ENCODE measurements at regions not wholly inside any gene's neighbourhood (a gene's known extent, or its start where the extent isn't known, plus 50 kb on each side); places are given as distances from the start of the nearest gene placed in this dataset.
A peak's percentile ranks its signal among the peaks of the same experiment; 100 is the strongest.

DNA sequence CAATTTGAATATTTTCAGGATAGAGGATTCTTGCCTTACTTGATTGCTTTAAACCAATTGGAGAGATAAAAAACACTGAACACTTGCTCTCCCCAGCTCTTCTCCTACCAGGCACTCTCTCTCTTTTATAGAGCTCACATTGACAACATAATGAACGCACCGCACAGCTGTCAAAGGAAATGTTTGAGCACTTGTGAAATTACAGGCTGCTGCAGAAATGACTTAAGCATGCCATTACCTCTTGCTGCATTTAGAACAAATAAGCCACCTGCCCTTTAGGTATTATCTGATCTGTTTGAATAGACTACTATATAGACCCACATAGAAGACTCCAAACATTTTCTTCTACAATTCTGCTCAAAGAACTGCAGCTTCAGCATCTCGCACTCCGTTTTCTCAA, 227.7 kb downstream of the C4orf33 start:
- Histone ChIP-seq H3K4me3 (no peak overlapping the region), H3K27ac (no peak overlapping the region), H3K27me3 (no peaks in the 10 kb centered on the region), H3K4me1 (no peaks in the 10 kb centered on the region), H3K9me3 (no peaks in the 10 kb centered on the region), H3K36me3 (no peaks in the 10 kb centered on the region)
- no peak for DNase-seq
- 46 to 59% methylated on average over 4 of the region's 4 CpGs for WGBS, 2 donors
- TF ChIP-seq, protein P1, sequence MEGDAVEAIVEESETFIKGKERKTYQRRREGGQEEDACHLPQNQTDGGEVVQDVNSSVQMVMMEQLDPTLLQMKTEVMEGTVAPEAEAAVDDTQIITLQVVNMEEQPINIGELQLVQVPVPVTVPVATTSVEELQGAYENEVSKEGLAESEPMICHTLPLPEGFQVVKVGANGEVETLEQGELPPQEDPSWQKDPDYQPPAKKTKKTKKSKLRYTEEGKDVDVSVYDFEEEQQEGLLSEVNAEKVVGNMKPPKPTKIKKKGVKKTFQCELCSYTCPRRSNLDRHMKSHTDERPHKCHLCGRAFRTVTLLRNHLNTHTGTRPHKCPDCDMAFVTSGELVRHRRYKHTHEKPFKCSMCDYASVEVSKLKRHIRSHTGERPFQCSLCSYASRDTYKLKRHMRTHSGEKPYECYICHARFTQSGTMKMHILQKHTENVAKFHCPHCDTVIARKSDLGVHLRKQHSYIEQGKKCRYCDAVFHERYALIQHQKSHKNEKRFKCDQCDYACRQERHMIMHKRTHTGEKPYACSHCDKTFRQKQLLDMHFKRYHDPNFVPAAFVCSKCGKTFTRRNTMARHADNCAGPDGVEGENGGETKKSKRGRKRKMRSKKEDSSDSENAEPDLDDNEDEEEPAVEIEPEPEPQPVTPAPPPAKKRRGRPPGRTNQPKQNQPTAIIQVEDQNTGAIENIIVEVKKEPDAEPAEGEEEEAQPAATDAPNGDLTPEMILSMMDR (IDR thresholded peaks at IDR 0.05), result no peak
- no peak for TF ChIP-seq POLR2A (IDR thresholded peaks at IDR 0.05)
- intact Hi-C loops (cut with DNase I), result no loop called here

DNA sequence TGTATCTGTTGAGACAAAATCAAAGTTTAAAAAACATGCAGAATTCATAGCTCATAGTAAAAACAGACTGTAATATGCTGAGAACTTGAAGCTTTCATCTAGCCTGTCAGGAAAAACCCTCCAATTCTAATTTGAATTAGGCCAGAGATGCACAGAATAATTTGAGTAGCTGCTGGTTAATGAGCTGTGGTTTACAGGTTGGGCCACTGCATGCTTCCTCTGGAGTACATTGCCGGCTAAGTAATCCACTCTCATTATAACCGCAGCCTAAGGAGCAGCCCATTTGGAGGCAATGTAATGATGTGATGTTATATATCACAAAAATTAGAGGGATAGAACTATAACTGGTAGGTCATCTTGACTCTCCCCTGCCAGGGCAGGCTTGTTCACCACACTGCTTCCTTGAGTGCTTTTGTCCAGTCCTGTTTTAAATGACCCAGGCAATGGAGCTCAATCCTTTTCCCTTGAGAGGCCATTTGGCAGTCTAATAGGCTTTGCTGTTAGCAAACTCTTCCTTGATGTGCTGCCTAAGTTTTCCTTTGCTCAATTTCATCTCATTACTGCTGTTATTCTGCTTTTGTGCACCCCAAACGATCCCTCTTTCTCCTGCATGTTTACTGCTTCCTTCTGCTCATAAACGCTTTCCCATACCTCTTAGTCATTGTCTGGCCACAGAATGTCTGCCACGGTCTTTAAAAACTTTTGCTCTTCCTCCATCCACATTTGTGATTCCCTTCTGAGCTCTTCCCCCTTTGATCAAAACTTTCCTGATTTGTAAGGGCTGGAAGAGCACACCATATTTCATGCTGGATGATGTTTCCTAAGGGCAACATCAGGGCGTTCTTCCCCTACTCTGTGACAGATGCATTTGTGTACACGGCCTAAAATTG, 230.9 kb downstream of the C4orf33 start:
- Histone ChIP-seq H3K36me3 (no peaks in the 10 kb centered on the region), H3K4me1 (no peaks in the 10 kb centered on the region), H3K4me3 (no peak overlapping the region), H3K9me3 (no peaks in the 10 kb centered on the region), H3K27me3 (no peaks in the 10 kb centered on the region), H3K27ac (peak overlapping the region in 2 of 4 donors; percentile 6 to 54)
- intact Hi-C loops (cut with DNase I), result no loop called here
- WGBS, 2 donors, result 51 to 56% methylated on average over 7 of the region's 7 CpGs
- no peak for TF ChIP-seq POLR2A (IDR thresholded peaks at IDR 0.05)
- TF ChIP-seq, protein P1 (IDR thresholded peaks at IDR 0.05), result no peak
- DNase-seq, result no peak

DNA sequence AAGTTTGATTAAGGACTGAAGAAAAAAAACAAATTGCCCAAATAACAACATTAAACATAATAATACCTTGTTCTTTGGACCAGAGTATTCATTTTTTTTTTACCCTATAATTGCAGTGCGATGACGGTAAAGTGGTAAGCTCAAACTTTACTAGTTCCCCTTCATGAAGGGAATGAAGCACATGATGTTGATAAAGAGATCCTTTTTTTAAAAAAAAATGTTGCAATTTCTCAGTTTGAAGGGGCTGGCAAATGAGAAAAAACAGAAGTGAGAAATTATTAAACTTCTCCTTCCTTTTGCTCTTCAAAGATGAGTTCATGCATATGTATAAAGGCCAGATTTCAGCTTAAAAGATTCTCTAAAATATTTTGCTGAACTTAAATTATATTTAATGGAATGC, 231.7 kb downstream of the C4orf33 start:
- no peak for DNase-seq
- intact Hi-C loops (cut with DNase I), result no loop called here
- TF ChIP-seq POLR2A (IDR thresholded peaks at IDR 0.05), result no peak
- TF ChIP-seq, protein P1 (IDR thresholded peaks at IDR 0.05), result no peak
- H3K9me3 ChIP-seq, result no peaks in the 10 kb centered on the region
- WGBS, 2 donors, result 76 to 77% methylated on average over 2 of the region's 2 CpGs
- no peak overlapping the region for H3K4me3 ChIP-seq
- H3K36me3 ChIP-seq, result no peaks in the 10 kb centered on the region
- H3K4me1 ChIP-seq, result no peaks in the 10 kb centered on the region
- no peaks in the 10 kb centered on the region for H3K27me3 ChIP-seq
- H3K27ac ChIP-seq, result peak overlapping the region in 2 of 4 donors; percentile 6 to 54

DNA sequence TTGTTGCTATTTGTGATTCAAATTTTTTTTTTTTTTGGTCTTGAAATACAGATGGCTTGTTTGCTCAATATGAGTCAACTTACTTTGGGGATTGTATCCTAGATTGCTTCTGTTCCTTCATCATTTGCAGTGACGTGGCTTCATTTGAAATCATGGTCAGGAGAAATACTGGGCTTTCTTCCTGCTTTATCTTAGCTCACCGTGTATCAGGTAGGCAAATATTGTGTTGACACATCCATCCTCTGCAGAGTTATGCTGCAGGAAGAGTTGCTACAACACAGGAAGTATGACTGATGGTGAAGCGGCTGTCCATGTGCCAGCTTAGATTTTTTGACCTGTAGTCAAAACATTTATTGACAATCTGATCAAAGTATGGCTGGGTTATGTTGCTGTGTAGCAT, 232.2 kb downstream of the C4orf33 start:
- no peaks in the 10 kb centered on the region for H3K9me3 ChIP-seq
- no peaks in the 10 kb centered on the region for H3K36me3 ChIP-seq
- no peak for DNase-seq
- H3K4me1 ChIP-seq, result no peaks in the 10 kb centered on the region
- H3K27ac ChIP-seq, result no peak overlapping the region
- no peak overlapping the region for H3K4me3 ChIP-seq
- intact Hi-C loops (cut with DNase I), result no loop called here
- TF ChIP-seq, protein P1 (IDR thresholded peaks at IDR 0.05), result no peak
- TF ChIP-seq POLR2A (IDR thresholded peaks at IDR 0.05), result no peak
- no peaks in the 10 kb centered on the region for H3K27me3 ChIP-seq
- 39 to 44% methylated on average over 3 of the region's 3 CpGs for WGBS, 2 donors

DNA sequence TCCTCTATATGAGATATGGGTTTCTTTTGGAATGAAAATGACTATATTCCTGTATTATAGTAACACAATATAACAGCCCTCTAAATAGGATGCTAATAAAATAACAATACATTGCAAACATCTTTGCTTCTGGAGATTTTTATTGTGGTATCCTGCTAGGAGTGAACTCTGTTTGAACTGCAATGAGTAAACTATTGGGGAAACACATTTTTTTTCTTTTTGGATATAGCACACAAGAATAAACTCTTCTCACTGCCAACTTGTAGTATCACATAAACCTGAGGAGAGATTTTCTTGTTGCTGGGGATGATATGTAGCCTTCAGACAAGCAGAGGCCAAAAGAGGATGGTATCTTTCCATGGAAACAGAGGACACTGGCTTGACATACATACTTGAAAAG, 238.2 kb downstream of the C4orf33 start:
- intact Hi-C loops (cut with DNase I), result no loop called here
- Histone ChIP-seq H3K4me1 (no peaks in the 10 kb centered on the region), H3K9me3 (no peaks in the 10 kb centered on the region), H3K36me3 (no peaks in the 10 kb centered on the region), H3K27ac (no peak overlapping the region), H3K4me3 (no peak overlapping the region), H3K27me3 (no peaks in the 10 kb centered on the region)
- no peak for DNase-seq
- TF ChIP-seq, protein P1 (IDR thresholded peaks at IDR 0.05), result no peak
- TF ChIP-seq POLR2A (IDR thresholded peaks at IDR 0.05), result no peak
